ENCODE measurements at regions not wholly inside any gene's neighbourhood (a gene's known extent, or its start where the extent isn't known, plus 50 kb on each side); places are given as distances from the start of the nearest gene placed in this dataset.

DNA sequence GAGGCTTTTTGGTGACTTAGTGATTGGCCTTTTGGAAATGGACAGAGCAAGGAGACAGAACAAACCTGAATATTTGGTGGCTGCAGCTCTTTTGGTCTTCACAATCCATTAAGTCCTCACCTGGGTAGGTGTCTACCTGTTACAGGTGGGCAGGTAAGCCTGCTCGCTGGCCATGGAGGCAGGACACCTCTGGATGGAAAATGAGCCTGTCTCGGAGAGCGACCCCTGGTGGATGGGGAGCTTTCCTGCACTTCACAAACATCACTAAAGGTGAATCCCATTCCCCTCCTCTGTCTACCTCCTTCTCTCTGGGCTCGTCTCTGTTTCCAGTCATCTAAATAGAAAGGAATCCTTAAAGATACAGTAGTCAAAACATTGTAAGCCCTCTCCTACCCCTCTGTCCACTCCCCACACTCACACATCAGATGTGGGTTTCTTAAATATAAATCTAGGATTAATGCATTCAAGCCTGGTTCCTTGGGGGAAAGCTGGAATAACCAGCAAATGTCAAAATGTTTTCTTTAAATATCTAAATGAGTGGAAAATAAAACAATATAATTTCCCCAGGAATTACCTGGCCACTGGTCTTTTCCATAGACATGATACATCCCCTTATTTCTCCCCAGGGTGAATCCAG is 304.9 kb downstream of the CDH26 start:
- no peak overlapping the region for H3K27ac ChIP-seq
- TF ChIP-seq, protein P1, sequence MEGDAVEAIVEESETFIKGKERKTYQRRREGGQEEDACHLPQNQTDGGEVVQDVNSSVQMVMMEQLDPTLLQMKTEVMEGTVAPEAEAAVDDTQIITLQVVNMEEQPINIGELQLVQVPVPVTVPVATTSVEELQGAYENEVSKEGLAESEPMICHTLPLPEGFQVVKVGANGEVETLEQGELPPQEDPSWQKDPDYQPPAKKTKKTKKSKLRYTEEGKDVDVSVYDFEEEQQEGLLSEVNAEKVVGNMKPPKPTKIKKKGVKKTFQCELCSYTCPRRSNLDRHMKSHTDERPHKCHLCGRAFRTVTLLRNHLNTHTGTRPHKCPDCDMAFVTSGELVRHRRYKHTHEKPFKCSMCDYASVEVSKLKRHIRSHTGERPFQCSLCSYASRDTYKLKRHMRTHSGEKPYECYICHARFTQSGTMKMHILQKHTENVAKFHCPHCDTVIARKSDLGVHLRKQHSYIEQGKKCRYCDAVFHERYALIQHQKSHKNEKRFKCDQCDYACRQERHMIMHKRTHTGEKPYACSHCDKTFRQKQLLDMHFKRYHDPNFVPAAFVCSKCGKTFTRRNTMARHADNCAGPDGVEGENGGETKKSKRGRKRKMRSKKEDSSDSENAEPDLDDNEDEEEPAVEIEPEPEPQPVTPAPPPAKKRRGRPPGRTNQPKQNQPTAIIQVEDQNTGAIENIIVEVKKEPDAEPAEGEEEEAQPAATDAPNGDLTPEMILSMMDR (conservative IDR thresholded peaks at IDR 0.05): peak; percentile 89
- no peak for TF ChIP-seq ZFX (IDR thresholded peaks at IDR 0.05)

DNA sequence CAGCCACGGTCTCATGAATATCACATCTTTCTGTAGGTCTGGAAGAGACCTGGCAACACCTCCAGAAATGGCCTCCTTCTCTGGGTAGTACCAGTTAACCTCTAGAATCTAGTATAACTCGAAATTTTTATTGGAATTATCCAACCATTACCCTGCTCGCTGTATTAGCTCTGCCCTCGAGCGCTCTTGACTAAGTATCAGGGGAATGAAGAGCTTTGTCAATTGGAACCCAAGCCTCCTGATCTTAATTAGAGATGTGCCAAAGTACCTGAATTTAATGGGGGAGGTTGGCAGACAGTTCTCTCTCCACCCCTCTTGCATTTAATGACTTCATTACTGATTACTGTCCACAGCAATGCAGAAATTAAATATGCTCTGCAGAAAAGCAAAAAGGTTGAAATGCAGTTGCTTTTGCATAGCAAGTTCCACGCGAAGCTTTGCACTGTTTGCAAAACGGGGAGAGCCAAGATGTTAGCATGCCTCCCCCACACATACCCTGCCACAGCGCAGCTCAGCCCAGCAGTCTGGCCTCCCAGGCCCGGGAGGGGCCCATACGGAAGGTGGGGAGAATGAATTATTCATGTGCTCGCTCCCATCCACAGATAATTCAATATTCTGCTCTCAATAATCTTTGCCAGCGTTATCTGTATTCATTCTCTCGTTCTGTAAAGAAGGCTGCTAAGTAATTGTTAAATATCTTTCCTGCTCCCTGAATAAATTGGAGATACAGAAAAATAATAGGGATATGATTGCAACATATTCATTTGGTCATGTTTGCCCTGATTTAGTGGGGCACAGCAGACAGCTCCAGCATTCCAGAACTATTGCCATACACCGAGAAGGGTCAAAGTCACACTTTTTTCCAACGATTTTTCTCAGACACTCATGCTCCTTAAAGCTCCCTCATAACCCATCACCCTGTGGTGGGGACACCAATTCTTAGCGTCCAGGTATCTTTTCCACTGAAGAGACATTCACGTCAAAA is 305.8 kb downstream of the CDH26 start:
- no peak for TF ChIP-seq ZFX (IDR thresholded peaks at IDR 0.05)
- TF ChIP-seq, protein P1 (conservative IDR thresholded peaks at IDR 0.05): no peak
- no peak overlapping the region for H3K27ac ChIP-seq

DNA sequence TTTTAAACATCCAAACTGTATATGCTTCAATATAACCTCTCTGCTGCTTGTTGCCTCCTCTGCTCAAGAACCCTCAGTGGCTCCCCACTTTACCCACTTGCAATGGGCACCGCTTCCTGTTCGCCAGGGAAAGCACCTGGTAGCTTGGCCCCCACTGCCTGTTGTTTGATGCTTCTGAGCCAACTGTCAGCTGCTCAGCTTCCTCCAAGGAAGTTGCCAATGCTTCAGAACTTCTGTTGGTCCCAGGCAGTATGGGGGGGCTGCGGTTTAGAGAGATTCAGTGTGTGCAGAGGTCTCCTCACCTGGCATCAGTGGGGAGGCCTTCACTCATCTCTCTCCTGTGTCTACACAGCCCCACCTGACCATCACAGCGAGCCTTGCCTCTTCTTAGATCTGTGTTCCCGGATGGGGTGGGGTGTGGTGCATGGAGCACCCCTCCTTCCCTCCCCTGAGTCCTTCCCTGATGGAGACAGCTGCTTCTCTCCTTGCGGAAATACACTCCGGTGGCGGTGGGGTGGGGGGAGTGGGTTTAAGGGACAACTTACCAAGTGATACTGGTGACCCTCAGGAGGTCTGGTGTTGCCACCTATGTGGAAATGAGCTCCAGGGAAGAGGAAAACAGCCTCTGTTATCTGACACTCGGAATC is 308.1 kb downstream of the CDH26 start:
- TF ChIP-seq ZFX (IDR thresholded peaks at IDR 0.05): no peak
- TF ChIP-seq, protein P1 (conservative IDR thresholded peaks at IDR 0.05): no peak
- H3K27ac ChIP-seq: no peak overlapping the region

GRCh38 chr20:60268491-60268890 is 310.3 kb downstream of the CDH26 start:
- TF ChIP-seq, protein P1 (conservative IDR thresholded peaks at IDR 0.05): no peak
- TF ChIP-seq ZFX (IDR thresholded peaks at IDR 0.05): no peak
- no peak overlapping the region for H3K27ac ChIP-seq

DNA sequence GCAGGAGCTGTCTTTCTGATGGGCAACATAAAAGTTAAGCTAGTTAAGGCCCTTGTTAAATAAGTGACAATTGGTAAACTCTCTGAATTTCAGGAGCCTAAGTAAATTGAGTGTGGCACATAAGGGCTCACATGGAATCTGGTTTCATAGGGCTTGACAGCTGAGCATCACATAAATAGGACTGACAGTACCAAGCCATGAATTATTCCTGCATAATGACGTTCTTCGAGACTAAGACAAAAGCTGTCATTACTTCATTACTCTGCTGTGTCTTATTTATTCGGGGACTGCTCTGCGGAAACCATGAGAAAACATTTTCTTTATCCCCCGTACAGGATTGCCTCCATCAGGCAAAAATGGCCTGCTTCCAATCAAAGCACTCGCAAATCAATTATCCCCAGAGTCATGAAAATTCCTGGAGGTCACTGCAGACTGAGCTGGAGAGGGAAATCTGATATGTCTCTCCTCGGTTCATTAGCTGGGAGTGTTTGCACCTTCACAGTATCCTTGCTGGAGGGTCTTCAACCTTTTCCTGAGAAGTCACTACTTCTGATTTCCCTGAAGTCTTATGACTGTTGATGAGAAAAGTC is 311.4 kb downstream of the CDH26 start:
- no peak overlapping the region for H3K27ac ChIP-seq
- TF ChIP-seq, protein P1 (conservative IDR thresholded peaks at IDR 0.05): no peak

GRCh38 chr20:60270341-60270740 is 312.1 kb downstream of the CDH26 start:
- TF ChIP-seq, protein P1 (conservative IDR thresholded peaks at IDR 0.05): no peak
- no peak for TF ChIP-seq ZFX (IDR thresholded peaks at IDR 0.05)
- no peak overlapping the region for H3K27ac ChIP-seq
